SK-N-SH (cell line): ENCODE measurements at regions not wholly inside any gene's neighbourhood (a gene's known extent, or its start where the extent isn't known, plus 50 kb on each side); places are given as distances from the start of the nearest gene placed in this dataset.

Experiments
- JUND ChIP-seq: IDR thresholded peaks from 2 replicates; pipeline ENCODE4 v1.4.0; 2012
- NRF1 ChIP-seq: IDR thresholded peaks from 2 replicates; pipeline ENCODE4 v1.6.1; 2012; ENCODE audit warnings: low read depth, mild to moderate bottlenecking, low read length
- RFX5 ChIP-seq: IDR thresholded peaks from 2 replicates; pipeline ENCODE4 v1.6.1; 2012; ENCODE audit warnings: mild to moderate bottlenecking, improper control_type of control experiment, low read length
- SMC3 ChIP-seq: IDR thresholded peaks from 2 replicates; pipeline ENCODE4 v1.6.1; 2012; ENCODE audit warnings: low read depth, low read length, improper control_type of control experiment
- ZBTB33 ChIP-seq: IDR thresholded peaks from 2 replicates; pipeline ENCODE4 v1.4.0; 2012; ENCODE audit warnings: low read depth, borderline replicate concordance
- TF ChIP-seq, protein P1 (sequence below): fragments of 200-600 bp; sonication (generic); IDR thresholded peaks from 2 replicates; pipeline ENCODE4 v1.6.1; 2017; ENCODE audit warnings: antibody characterized with exemption, mild to moderate bottlenecking, moderate library complexity

DNA sequence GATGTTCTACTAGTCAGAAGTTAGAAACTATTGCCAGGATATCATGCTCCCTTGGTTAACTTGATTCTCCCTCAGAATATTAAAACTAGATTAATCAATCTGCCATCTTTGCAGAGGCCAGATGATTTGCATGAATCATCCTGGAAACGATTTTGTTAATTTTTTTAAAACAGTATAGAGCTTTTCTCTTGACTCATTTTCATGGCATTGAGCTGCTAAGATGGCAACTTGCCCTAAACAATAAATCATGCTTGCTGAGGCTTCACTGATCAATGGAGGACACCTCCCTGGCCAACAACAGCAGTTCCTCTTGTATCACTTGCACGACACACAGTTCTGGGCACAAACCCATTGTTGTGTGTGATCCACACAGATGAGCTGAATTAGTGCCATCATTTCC is 109.1 kb downstream of the COL6A6 start:
- no peak for TF ChIP-seq NRF1
- TF ChIP-seq, protein P1, sequence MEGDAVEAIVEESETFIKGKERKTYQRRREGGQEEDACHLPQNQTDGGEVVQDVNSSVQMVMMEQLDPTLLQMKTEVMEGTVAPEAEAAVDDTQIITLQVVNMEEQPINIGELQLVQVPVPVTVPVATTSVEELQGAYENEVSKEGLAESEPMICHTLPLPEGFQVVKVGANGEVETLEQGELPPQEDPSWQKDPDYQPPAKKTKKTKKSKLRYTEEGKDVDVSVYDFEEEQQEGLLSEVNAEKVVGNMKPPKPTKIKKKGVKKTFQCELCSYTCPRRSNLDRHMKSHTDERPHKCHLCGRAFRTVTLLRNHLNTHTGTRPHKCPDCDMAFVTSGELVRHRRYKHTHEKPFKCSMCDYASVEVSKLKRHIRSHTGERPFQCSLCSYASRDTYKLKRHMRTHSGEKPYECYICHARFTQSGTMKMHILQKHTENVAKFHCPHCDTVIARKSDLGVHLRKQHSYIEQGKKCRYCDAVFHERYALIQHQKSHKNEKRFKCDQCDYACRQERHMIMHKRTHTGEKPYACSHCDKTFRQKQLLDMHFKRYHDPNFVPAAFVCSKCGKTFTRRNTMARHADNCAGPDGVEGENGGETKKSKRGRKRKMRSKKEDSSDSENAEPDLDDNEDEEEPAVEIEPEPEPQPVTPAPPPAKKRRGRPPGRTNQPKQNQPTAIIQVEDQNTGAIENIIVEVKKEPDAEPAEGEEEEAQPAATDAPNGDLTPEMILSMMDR = no peak
- TF ChIP-seq ZBTB33 = no peak
- no peak for TF ChIP-seq RFX5
- no peak for TF ChIP-seq JUND
- no peak for TF ChIP-seq SMC3
